Liver (tissue), 3 donors: ENCODE measurements at regions not wholly inside any gene's neighbourhood (a gene's known extent, or its start where the extent isn't known, plus 50 kb on each side); places are given as distances from the start of the nearest gene placed in this dataset.
"Not testable (repeated sequence)": the region's sequence is repeated elsewhere in the genome, so short reads cannot be mapped to it uniquely, and the experiment has no call there.

ENCODE experiments used
- ATF3 ChIP-seq: IDR thresholded peaks from 2 replicates; pipeline ENCODE4 v1.6.1; 2016; ENCODE audit warnings: antibody characterized with exemption
- CTCF ChIP-seq: fragments of 150-350 bp; IDR thresholded peaks from 2 replicates; pipeline ENCODE4 v1.5.1; 2017; ENCODE audit warnings: improper control_type of control experiment, low read depth, low read length; ENCODE audit not compliant: missing input control
- FOXA2 ChIP-seq: IDR thresholded peaks from 2 replicates; pipeline ENCODE4 v1.6.1; 2016; ENCODE audit warnings: antibody characterized with exemption
- HNF4G ChIP-seq: IDR thresholded peaks from 2 replicates; pipeline ENCODE4 v1.6.1; 2016; ENCODE audit warnings: antibody characterized with exemption
- JUND ChIP-seq, 2 donors: IDR thresholded peaks; 2 replicates each; pipeline ENCODE4 v1.6.1; 2016; ENCODE audit warnings: antibody characterized with exemption in 2 of 2
- MAX ChIP-seq: IDR thresholded peaks from 2 replicates; pipeline ENCODE4 v1.6.1; 2016; ENCODE audit warnings: antibody characterized with exemption
- RAD21 ChIP-seq, 2 donors: IDR thresholded peaks; 2 replicates each; pipeline ENCODE4 v1.6.1; 2016; ENCODE audit warnings: antibody characterized with exemption in 2 of 2, mild to moderate bottlenecking in 2 of 2
- REST ChIP-seq: IDR thresholded peaks from 2 replicates; pipeline ENCODE4 v1.6.1; 2016; ENCODE audit warnings: antibody characterized with exemption, mild to moderate bottlenecking
- SP1 ChIP-seq: IDR thresholded peaks from 2 replicates; pipeline ENCODE4 v1.6.1; 2018; ENCODE audit warnings: antibody characterized with exemption, mild to moderate bottlenecking
- TAF1 ChIP-seq: conservative IDR thresholded peaks from 2 replicates; pipeline ENCODE4 v1.6.1; 2016; ENCODE audit warnings: antibody characterized with exemption, mild to moderate bottlenecking
- YY1 ChIP-seq: IDR thresholded peaks from 2 replicates; pipeline ENCODE4 v1.6.1; 2016; ENCODE audit warnings: antibody characterized with exemption, mild to moderate bottlenecking
- donor health status: healthy.
- donor health status: healthy.

- TF ChIP-seq CTCF; MAX; TAF1; REST; RAD21 (IDR thresholded peaks at IDR 0.05); ATF3; YY1; JUND (IDR thresholded peaks at IDR 0.05); HNF4G; FOXA2; SP1: not testable (repeated sequence)
Measured at GRCh38 chr1:149638901-149639658, 55.4 kb downstream of the PPIAL4C start.
